AG09309 (cell line): ENCODE measurements at regions not wholly inside any gene's neighbourhood (a gene's known extent, or its start where the extent isn't known, plus 50 kb on each side); places are given as distances from the start of the nearest gene placed in this dataset.

Experiments
- DNase-seq: peaks from one replicate; pipeline ENCODE4 v3.0.0-alpha.2; 2010; ENCODE audit warnings: low read depth
- H3K4me3 ChIP-seq: 2 replicates; pipeline ENCODE4 v1.5.1; 2011; ENCODE audit warnings: mild to moderate bottlenecking, low read depth, low read length, moderate library complexity; ENCODE audit not compliant: control insufficient read depth
- CTCF ChIP-seq: IDR thresholded peaks from 2 replicates; pipeline ENCODE4 v1.5.1; 2011; ENCODE audit warnings: mild to moderate bottlenecking, low read depth, low read length, inconsistent platforms; ENCODE audit not compliant: insufficient read depth, control insufficient read depth; ENCODE audit errors: missing control alignments

GRCh38 chr16:73973174-73973573 is 323.4 kb upstream of the PSMD7 start:
- TF ChIP-seq CTCF, result no peak
- H3K4me3 ChIP-seq, result no peak overlapping the region
- no peak for DNase-seq

DNA sequence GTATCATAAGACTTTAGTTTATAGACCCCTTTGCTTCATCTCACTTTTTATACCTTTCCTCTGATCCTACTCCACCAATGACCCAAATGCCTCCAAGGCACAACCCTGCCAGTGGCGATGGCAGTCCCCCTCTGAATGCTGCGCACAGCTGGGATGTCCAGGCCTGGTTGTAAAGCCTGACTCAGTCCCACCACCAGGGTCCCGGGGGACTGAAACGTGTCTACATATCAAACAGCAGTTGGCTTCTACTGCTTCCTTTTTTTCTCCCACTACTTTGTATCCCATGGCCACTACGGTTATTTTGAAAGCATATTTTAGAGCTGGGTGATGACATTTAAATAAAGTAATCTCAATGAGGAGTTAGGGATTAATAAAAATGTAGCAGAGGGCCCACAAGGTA is 329.8 kb upstream of the PSMD7 start:
- no peak for TF ChIP-seq CTCF
- no peak overlapping the region for H3K4me3 ChIP-seq
- no peak for DNase-seq

- TF ChIP-seq CTCF, result no peak
- DNase-seq, result no peak
- no peak overlapping the region for H3K4me3 ChIP-seq
Measured at GRCh38 chr16:73965591-73965990, 331.0 kb upstream of the PSMD7 start.

- H3K4me3 ChIP-seq, result no peak overlapping the region
- peak; percentile 23 for DNase-seq
- TF ChIP-seq CTCF, result peak; percentile 86
Measured at GRCh38 chr16:73956587-73957494, 339.8 kb upstream of the PSMD7 start.

GRCh38 chr16:73955702-73956101 is 340.9 kb upstream of the PSMD7 start:
- no peak for DNase-seq
- H3K4me3 ChIP-seq, result no peak overlapping the region
- TF ChIP-seq CTCF, result no peak

- DNase-seq, result no peak
- H3K4me3 ChIP-seq, result no peak overlapping the region
- TF ChIP-seq CTCF, result no peak
Measured at GRCh38 chr16:73955255-73955654, 341.4 kb upstream of the PSMD7 start.

DNA sequence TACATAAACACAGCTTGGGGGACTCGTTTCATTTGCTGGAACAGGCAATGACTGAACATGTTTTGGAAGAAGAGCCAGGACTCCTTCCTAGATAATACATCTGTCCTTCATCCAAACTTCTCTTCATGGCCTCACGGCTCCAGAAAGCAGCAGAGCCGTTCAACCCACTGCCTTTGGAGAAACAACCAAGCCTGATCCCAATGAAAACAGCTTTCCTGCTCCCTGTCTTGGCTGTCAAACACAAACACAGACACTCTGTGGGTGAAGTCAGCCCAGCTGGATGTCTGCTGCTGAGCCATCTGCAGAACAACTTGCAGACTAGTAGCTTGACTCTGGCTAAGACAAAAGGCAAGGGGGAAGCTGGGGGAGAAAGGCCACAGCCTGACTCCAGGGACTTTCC is 345.1 kb upstream of the PSMD7 start:
- no peak for DNase-seq
- no peak overlapping the region for H3K4me3 ChIP-seq
- no peak for TF ChIP-seq CTCF
